ENCODE measurements at regions not wholly inside any gene's neighbourhood (a gene's known extent, or its start where the extent isn't known, plus 50 kb on each side); places are given as distances from the start of the nearest gene placed in this dataset.

- Histone ChIP-seq H2AFZ (ENCODE audit: low read depth, low read length) (no peak overlapping the region), H3K4me2 (ENCODE audit: insufficient read depth, low read length) (no peak overlapping the region), H3K27ac (ENCODE audit: extremely low read depth, low read depth, low read length) (no peak overlapping the region), H3K9ac (ENCODE audit: insufficient read depth in 1 of 2, low read depth in 2 of 2, low read length in 2 of 2) (no peak overlapping the region), H4K20me1 (replicated peaks; ENCODE audit: control insufficient read depth, insufficient read depth, low read length) (no peaks in the 10 kb centered on the region), H3K27me3 (ENCODE audit: control insufficient read depth in 2 of 2, insufficient read depth in 2 of 2, low read length in 2 of 2) (no peaks in the 10 kb centered on the region), H3K9me3 (replicated peaks; ENCODE audit: control insufficient read depth, insufficient read depth, low read depth, low read length) (no peaks in the 10 kb centered on the region), H3K4me1 (replicated peaks in 1 of 2; ENCODE audit: control insufficient read depth in 2 of 2, insufficient read depth in 2 of 2, low read length in 2 of 2) (no peaks in the 10 kb centered on the region), H3K79me2 (ENCODE audit: control insufficient read depth, insufficient read depth, low read length) (no peaks in the 10 kb centered on the region), H3K9me1 (ENCODE audit: control insufficient read depth, insufficient read depth, low read length) (no peaks in the 10 kb centered on the region), H3K36me3 (ENCODE audit: control insufficient read depth, insufficient read depth, low read length) (no peaks in the 10 kb centered on the region), H3K4me3 (no peak overlapping the region)
- CTCF ChIA-PET (ENCODE audit: low intra/inter-chr PET ratio): no interaction called here
- no TSS peak for BruUV-seq (replicated peaks)
- DNase-seq (ENCODE audit: extremely low read depth in 1 of 4, low spot score in 3 of 4): no peak
- no peak for FAIRE-seq
- intact Hi-C loops (cut with micrococcal nuclease) (no loop called here), in situ Hi-C loops (cut with MboI) (no loop called here)
- no peak for ATAC-seq
- WGBS (ENCODE audit: insufficient coverage, low coverage, missing lambda C conversion rate): 1% methylated on average over 3 of the region's 3 CpGs
- POLR2A ChIA-PET: interaction anchor here (0.6 to 0.9 kb wide), 2 partner anchors 95 to 581 kb away, joined by 3 read pairs; no protein-coding TSS in a partner anchor
- TF ChIP-seq PBX2 (CRISPR knock-in tag; IDR thresholded peaks at IDR 0.05; ENCODE audit: low read depth) (no peak), PBX2 (tag; conservative IDR thresholded peaks at IDR 0.05; ENCODE audit: low read depth) (peak; percentile 27; the same call in 1 of the 2 replicates), HMG20A (CRISPR knock-in tag; conservative IDR thresholded peaks at IDR 0.05) (peak; percentile 96), VEZF1 (CRISPR knock-in tag; IDR thresholded peaks at IDR 0.05) (peak; percentile 34; the same call in 1 of the 2 replicates), ZNF589 (CRISPR knock-in tag; IDR thresholded peaks at IDR 0.05; ENCODE audit: low read depth) (0 out of 2 replicates have a peak, but pooled peaks have one; percentile 50), ZNF347 (CRISPR knock-in tag; IDR thresholded peaks at IDR 0.05; ENCODE audit: low read depth) (no peak), MEF2A (IDR thresholded peaks at IDR 0.05; ENCODE audit: control insufficient read depth, low read depth, low read length) (no peak), TFE3 (CRISPR knock-in tag; IDR thresholded peaks at IDR 0.05) (peak; percentile 21; the same call in 1 of the 2 replicates), ZNF766 (CRISPR knock-in tag; conservative IDR thresholded peaks at IDR 0.05) (0 out of 2 replicates have a peak, but pooled peaks have one; percentile 43), ATF1 (CRISPR knock-in tag; IDR thresholded peaks at IDR 0.05) (no peak), ATF1 (tag; IDR thresholded peaks at IDR 0.05) (no peak), RNF2 (IDR thresholded peaks at IDR 0.05) (peak; percentile 41; the same call in 1 of the 2 replicates), HMG20B (CRISPR knock-in tag; IDR thresholded peaks at IDR 0.05) (0 out of 2 replicates have a peak, but pooled peaks have one; percentile 76), MEIS2 (IDR thresholded peaks at IDR 0.05; ENCODE audit: partially characterized antibody) (peak; percentile 3), BHLHE40 (IDR thresholded peaks at IDR 0.05; ENCODE audit: low read length) (peak; percentile 73), RCOR1 (IDR thresholded peaks at IDR 0.05; ENCODE audit: borderline replicate concordance in 1 of 2, low read depth in 2 of 2, low read length in 2 of 2) (peak in 1 of 2 experiments; percentile 94; a peak in 2 of 4 replicates), ESRRA (IDR thresholded peaks at IDR 0.05; ENCODE audit: borderline replicate concordance, low read depth) (peak; percentile 27; the same call in 1 of the 2 replicates), RAD21 (CRISPR knock-in tag; conservative IDR thresholded peaks at IDR 0.05 in 1 of 2, IDR thresholded peaks at IDR 0.05 in 1 of 2) (0 out of 4 replicates have a peak, but pooled peaks of 1 of the 2 experiments have one; percentile 15)
Observed at GRCh38 chr5:159705948-159706347, 210.3 kb upstream of the ADRA1B start.
